H1 (cell line): ENCODE measurements at regions not wholly inside any gene's neighbourhood (a gene's known extent, or its start where the extent isn't known, plus 50 kb on each side); places are given as distances from the start of the nearest gene placed in this dataset.

Experiments used
- BCL11A ChIP-seq, 2 experiments: IDR thresholded peaks; one replicate each; pipeline ENCODE4 v1.6.1; 2011; ENCODE audit warnings: low read depth in 2 of 2, low read length in 2 of 2, mild to moderate bottlenecking in 2 of 2
- CHD7 ChIP-seq: fragments of 300-600 bp; sonication (generic); IDR thresholded peaks from 2 replicates; pipeline ENCODE4 v1.7.1; 2012; ENCODE audit warnings: low read length, moderate library complexity, mild to moderate bottlenecking, inconsistent platforms; ENCODE audit not compliant: insufficient replicate concordance
- CREB1 ChIP-seq: IDR thresholded peaks from 2 replicates; pipeline ENCODE4 v1.6.1; 2012; ENCODE audit warnings: inconsistent platforms
- HDAC6 ChIP-seq: IDR thresholded peaks from one replicate; pipeline ENCODE4 v1.7.1; 2012; ENCODE audit warnings: low read depth, mild to moderate bottlenecking, inconsistent platforms, low read length, moderate library complexity
- KDM1A ChIP-seq: fragments of 200-600, 300-600 bp; sonication (generic); IDR thresholded peaks from 2 replicates; pipeline ENCODE4 v1.7.1; 2016; ENCODE audit warnings: mild to moderate bottlenecking, low read length, borderline replicate concordance
- NANOG ChIP-seq: IDR thresholded peaks from 2 replicates; pipeline ENCODE4 v1.6.1; 2011; ENCODE audit warnings: low read length, low read depth, mild to moderate bottlenecking, inconsistent platforms; ENCODE audit not compliant: insufficient read depth, poor library complexity, severe bottlenecking
- POLR2A ChIP-seq, 2 experiments: IDR thresholded peaks; 1 replicate in 1 of 2; 2 replicates in 1 of 2; pipeline ENCODE4 v1.6.1; 2011; ENCODE audit warnings: low read depth in 2 of 2, low read length in 2 of 2, mild to moderate bottlenecking in 2 of 2; ENCODE audit errors: control extremely low read depth in 1 of 2
- SIX5 ChIP-seq: IDR thresholded peaks from 2 replicates; pipeline ENCODE4 v1.6.1; 2011; ENCODE audit warnings: mild to moderate bottlenecking, low read depth, low read length
- SP2 ChIP-seq: IDR thresholded peaks from 2 replicates; pipeline ENCODE4 v1.6.1; 2012; ENCODE audit warnings: mild to moderate bottlenecking, low read length, inconsistent platforms
- SRF ChIP-seq: IDR thresholded peaks from 2 replicates; pipeline ENCODE4 v1.6.1; 2011; ENCODE audit warnings: mild to moderate bottlenecking, low read depth, low read length, moderate library complexity
- TAF1 ChIP-seq: IDR thresholded peaks from 2 replicates; pipeline ENCODE4 v1.6.1; 2011; ENCODE audit warnings: mild to moderate bottlenecking, low read depth, low read length
- TEAD4 ChIP-seq: IDR thresholded peaks from 2 replicates; pipeline ENCODE4 v1.6.1; 2012; ENCODE audit warnings: low read depth, low read length, inconsistent platforms, mixed read lengths
- YY1 ChIP-seq: IDR thresholded peaks from 2 replicates; pipeline ENCODE4 v1.6.1; 2011; ENCODE audit warnings: low read depth, mild to moderate bottlenecking, low read length

- TF ChIP-seq CHD7 (no peak), KDM1A (no peak), TAF1 (no peak), POLR2A (IDR thresholded peaks at IDR 0.05; ENCODE audit: control extremely low read depth in 1 of 2, low read depth in 2 of 2, low read length in 2 of 2) (no peak), SIX5 (no peak), CREB1 (no peak), NANOG (no peak), SRF (no peak), YY1 (no peak), SP2 (no peak), BCL11A (IDR thresholded peaks at IDR 0.05; ENCODE audit: low read depth in 2 of 2, low read length in 2 of 2) (no peak), HDAC6 (no peak), TEAD4 (no peak)
Measured at GRCh38 chr3:31219131-31219843, 313.4 kb upstream of the STT3B start (continued).
